Posterior cingulate gyrus (tissue), 11 donors: ENCODE measurements at regions not wholly inside any gene's neighbourhood (a gene's known extent, or its start where the extent isn't known, plus 50 kb on each side); places are given as distances from the start of the nearest gene placed in this dataset.
"Not testable (repeated sequence)": the region's sequence is repeated elsewhere in the genome, so short reads cannot be mapped to it uniquely, and the experiment has no call there.

ENCODE experiments used
- DNase-seq, 10 donors: peaks; one replicate each; pipeline versions ENCODE4 v3.0.0 to v3.0.0-alpha.2; 2020 to 2021; ENCODE audit warnings: mixed read lengths in 3 of 10
- intact Hi-C: fragments of 100-400 bp; cut with DNase I; formaldehyde crosslinking; loops from one replicate; pipeline ENCODE4 v1.15.1; 2023

DNA sequence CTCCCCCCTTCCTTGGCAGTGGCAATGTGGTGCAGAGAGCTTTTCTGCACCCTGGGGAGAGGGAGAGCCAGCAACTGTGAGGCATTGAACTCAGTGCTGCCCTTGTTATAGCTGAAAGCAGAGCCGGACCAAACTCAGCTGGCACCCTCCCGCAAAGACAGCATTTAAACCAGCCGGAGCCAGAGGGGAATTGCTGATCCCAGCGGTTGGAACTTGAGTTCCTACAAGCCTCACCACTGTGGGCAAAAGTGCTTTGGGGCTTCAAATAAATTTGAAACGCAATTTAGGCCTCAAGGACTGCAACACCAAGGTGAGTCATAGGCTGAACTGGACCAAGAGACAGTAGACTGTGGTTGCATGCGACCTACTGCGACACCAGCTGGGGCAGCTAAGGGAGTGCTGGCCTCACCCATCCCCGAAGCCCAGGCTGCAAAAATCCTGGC, 207.6 kb upstream of the CDKN2B start:
- no peak for DNase-seq

DNA sequence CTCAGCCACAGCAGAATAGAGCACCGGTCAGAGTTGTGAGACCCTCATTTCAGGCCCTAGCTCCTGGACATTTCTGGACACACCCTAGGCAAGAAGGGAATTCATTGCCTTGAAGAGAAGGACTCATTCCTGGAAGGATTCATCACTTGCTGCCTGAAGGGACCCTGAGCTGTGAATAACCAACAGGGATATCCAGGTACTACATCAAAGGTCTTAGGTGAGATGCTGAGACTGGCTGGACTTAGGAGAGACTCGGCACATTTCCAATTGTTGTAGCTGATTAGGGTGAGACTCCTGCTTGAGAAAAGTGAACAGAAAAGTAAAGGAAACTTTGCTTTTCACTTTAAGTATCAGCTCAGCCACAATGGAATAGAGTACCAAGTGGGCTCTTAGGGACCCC, 208.1 kb upstream of the CDKN2B start:
- intact Hi-C loops, result no loop called here
- no peak for DNase-seq

More for the DNA sequence above, 207.6 kb upstream of the CDKN2B start:
- intact Hi-C loops, result no loop called here

DNA sequence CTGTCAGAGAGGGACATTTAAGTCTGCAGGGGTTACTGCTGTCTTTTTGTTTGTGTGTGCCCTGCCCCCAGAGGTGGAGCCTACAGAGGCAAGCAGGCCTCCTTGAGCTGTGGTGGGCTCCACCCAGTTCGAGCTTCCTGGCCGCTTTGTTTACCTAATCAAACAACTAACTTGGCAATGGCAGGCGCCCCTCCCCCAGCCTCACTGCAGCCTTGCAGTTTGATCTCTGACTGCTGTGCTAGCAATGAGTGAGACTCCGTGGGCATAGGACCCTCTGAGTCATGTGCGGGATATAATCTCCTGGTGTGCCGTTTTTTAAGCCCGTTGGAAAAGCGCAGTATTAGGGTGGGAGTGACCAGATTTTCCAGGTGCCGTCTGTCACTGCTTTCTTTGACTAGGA, 216.8 kb upstream of the CDKN2B start:
- intact Hi-C loops, result not testable (repeated sequence)

DNA sequence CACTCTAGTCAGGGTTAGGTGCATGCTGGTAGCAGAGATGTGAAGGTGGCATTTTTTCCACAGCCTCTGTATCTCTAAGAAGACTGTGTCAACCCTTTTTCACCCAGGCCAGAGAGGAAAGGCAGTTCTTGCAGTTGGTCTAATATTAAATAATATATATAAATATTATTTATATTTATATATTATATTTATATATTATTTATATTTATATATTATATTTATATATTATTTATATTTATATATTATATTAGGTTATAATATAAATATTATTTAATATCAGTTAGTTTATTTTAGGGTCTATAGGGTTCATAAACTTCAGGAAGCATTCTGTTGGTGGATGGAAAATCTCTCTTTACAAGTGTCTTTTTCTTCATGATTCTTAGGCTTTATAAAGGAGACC, 218.6 kb upstream of the DMRTA1 start:
- intact Hi-C loops, result no loop called here
- no peak for DNase-seq

More for the DNA sequence above, 216.8 kb upstream of the CDKN2B start:
- DNase-seq, result not testable (repeated sequence)

DNA sequence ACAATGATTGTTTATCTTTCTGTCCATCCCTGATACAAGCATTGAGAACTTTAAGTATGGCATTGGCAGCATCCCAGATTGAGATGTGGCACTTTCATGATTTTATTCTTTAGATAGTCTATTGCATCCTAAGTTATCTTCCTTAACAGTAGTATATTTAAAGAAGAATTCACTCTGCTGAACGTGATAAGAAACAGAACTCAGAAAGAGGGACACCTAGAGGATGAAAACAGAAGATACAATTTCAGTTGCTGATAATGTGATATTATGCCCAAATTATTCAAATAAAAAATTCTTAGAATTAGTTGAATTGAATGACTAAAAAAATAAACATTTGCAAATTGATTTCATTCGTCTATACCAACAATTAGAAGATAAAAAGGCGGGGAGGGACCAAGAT, 218.1 kb upstream of the DMRTA1 start:
- DNase-seq, result no peak
- intact Hi-C loops, result no loop called here

DNA sequence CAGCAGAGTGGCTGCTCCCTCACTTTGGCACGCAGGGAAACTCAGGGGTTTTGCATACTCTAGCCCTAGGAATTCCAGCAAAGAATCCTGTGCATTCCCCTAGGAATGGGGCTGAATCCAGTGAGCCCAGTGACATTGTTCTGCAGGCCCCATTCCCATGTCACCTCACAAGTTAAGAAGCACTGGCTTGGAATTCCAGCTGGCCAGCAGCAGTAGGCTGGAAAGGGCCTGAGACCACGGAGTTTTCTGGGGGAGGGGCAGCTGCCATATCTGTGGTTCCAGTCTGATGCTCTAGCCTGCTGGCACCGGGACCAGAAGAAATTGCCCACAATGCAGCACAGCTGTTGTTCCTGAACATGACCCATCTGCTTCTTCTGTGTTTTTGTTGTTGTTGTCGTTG, 217.6 kb upstream of the DMRTA1 start:
- intact Hi-C loops, result no loop called here

DNA sequence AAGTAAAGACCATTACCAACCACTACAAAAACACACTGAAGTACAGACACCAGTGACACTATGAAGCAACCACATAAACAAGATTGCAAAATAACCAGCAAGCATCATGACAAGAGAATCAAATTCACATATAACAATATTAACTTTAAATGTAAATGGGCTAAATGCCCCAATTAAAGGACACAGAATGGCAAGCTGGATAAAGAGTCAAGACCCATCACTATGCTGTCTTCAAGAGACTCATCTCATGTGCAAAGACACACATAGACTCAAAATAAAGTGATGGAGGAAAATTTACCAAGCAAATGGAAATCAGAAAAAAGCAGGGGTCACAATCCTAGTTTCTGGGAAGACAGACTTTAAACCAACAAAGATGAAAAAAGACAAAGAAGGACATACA, 215.3 kb upstream of the DMRTA1 start:
- DNase-seq, intact Hi-C loops: not testable (repeated sequence)

More for the DNA sequence above, 217.6 kb upstream of the DMRTA1 start:
- DNase-seq, result peak in 1 of 10 donors; percentile 57

DNA sequence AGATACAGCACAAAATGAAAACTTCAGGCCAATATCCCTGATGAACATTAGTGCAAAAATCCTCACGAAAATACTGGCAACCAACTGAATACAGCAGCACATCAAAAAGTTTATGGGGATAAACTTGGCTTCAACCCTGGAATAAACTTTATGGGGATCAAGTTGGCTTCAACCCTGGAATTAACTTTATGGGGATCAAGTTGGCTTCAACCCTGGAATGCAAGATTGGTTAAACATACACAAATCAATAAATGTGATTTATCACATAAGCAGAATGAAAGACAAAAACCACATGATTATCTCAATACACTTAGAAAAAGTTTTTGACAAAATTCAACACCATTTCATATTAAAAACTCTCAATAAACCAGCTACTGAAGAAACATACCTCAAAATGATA, 213.7 kb upstream of the DMRTA1 start:
- DNase-seq, result no peak
- intact Hi-C loops, result no loop called here

DNA sequence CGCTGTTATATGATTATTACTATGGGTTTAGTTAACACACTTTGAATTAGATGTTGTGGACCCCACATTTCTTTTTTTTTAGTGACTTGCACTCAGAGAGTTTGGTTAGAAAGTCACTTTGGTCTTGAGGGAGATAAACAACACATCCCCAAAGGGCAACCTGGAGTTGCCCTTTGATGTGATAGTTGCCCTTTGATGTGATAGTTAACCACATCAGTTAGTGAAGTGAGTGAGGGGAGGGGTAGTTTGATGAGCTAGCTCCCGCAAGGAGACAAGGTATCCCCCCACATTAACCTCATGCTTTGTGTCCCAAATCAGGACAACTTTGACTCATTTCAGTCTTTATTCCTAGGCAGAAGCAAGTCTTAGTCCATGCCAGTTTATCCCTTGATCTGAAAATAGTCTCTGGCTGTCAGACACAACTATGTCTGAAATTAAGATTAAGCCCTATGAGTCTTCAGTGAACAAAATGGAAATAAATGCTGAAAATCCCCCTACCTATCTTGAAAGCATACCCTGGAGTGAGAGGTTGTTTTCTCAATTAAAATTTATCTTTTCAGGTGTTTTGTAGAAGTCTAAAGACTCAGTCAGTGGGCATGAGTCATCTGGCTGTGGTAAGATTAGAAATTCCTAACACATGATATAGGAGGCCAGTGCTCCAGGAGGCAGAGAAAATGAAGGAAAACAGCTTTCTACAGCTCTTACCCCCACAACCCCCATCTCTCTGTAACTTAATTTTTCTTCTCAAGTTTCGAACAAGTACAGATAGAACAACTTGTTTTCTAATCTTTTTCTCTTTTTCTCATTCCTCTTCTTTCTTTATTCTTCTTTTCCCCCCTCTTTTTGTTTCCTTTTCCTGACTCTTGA, 208.9 kb upstream of the DMRTA1 start:
- DNase-seq, result no peak
- intact Hi-C loops, result loop anchor here (5.0 kb wide), 2 partner anchors 210 to 425 kb away; partner anchors contain the start of gene DMRTA1

DNA sequence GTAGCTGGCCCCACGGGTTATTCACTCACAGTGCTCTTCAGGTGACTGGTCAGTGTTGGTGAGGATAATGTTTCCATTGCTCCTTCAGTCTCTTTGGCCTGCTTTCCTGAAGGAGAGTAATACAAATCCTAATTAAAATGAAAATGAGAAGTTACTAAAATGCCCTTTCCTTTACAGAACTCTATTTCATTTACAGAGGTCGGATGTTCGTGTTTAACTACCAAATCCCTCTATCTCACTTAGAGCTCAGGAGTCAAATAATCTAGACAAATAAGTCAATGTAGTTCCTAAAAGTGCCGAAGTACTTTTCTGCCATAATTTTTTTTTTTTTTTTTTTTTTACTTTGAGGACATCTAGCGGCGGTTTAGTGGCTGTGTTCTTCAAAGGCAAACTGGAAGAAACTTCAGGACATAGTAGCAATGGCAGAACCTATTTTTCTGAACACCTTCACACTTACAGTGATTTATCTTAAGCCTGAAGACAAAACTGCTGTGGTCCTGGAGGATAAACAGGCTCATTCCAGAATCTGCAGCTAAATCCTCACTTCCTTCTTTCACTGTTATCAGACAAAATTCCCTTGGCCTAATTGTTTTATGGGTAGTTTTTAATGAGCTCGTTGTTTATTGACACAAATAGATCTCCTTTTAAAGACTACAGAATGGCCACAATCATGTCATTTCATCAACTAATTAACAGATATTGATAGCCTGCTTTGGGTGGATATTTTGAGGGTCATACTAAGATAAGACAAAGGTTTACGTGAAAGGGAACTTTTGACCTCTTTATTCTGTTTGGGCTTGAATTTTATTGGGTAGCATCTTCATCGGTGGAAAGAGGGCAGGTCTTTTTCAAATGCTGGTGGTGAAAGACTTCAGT, 207.6 kb upstream of the DMRTA1 start:
- no peak for DNase-seq
- intact Hi-C loops, result loop anchor here (5.0 kb wide), 2 partner anchors 208 to 427 kb away; partner anchors contain the start of gene DMRTA1

DNA sequence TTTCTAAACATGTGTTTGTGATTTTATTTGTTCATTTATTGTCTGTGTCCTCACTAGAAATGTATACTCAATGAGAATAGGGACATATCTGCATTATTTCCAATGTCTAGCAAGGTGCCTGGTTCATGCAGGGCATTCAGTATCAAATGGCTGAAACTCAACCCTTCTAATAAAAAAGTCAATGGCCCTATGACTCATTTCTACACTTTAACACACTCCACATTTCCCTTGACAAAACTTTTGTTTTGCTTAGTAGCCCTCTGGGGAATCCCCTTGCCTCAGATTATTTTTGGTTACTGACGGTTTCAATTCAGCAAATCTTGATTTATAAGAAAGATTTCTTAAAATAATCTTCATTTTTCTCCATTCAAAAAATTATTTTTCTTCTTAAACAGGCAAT, 206.0 kb upstream of the DMRTA1 start:
- DNase-seq, result no peak
- intact Hi-C loops, result no loop called here

DNA sequence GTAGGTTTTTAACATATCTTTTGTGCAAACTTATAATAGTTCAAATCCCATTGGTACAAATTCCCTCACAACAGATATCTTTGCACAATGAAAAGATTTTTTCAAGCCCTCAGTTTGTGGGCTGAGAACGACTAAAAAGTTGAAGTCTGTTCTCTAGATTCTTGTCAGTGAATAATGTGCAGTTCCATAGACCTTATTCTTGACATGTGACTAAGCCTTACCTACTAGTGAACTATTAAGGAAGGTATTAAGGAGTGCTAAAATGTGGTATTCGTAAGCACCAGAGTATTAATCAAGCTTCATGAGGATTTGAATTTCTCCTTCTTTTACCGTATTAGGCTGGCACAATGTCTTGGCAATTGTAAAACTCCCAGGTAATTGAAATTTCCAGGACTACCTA, 205.6 kb upstream of the DMRTA1 start:
- DNase-seq, result no peak
- intact Hi-C loops, result no loop called here

DNA sequence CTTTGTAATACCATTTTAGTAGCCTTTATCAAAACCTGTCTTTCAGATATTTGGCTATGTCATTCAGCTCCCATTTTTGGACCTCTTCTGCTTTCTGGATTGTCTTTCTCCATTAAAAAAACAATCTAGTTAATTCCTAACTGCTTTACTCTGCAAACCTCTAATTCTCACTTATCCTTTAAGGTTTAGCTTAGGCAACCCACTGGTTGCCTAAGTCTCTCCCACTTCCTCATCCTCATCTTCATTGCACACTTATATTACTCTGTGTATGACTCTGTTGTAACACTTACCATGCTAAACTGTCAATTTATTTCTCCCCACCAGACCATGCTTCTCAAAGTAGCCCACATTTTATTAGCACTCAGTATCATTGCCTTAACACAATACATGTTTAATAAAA, 205.0 kb upstream of the DMRTA1 start:
- intact Hi-C loops, result no loop called here
- no peak for DNase-seq

DNA sequence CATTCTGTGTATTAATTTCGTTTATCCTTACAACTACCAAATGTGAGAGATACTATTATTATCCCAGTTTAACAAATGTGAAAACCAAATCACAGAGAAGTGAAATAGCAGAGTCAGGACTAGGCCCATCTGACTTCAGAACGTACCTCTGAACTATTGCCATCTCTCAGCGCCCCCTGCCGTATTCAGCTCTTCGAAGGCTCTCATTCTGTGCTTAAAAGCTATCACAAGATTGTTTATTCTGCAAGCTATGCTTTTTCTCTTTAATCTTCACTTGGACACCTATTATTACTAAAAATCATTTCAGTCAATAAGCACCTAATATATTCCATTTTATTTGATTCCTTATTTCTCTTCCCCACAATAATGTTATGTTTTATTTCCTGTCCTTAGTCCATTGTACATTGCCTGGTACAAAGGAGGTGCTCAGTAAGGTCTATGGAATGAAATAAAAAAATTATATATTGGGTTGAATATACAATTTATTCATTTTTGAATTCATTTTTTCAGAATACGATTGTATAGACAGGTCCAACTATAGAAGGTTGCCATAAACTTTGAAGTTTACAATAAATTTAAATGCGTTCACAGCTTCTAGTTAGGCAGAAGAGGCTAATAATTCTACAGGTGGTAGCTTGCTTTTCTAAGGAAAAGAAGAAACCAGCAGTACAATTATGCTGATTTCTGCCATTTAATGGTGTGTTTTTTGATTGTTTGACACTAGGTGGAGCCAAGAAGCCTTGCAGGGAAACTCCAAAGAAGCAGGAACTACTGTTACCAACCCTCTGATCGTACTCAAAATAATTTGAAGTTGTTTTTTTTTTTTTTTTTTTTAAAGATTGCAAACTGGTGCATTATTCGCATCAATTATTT, 202.2 kb upstream of the DMRTA1 start:
- intact Hi-C loops, result loop anchor here (2.0 kb wide), 1 partner anchor 208 kb away; no protein-coding TSS in a partner anchor
- no peak for DNase-seq

DNA sequence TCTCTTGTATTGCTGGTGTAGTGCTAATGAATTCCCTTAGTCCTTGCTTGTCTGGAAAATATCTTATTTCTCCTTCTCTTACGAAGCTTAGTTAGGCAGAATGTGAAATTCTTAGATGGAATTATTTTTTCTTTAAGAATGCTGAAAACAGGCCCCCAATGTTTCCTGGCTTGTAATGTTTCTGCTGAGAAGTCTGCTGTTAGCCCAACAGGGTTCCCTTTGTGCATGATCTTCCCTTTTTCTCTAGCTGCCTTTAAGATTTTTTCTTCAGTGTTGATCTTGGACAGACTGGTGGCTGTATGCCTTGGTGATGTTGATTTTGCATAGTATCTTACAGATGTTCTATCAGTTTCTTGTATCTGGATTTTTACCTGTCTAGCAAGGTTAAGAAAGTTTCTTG, 191.3 kb upstream of the DMRTA1 start:
- no peak for DNase-seq
- intact Hi-C loops, result no loop called here

DNA sequence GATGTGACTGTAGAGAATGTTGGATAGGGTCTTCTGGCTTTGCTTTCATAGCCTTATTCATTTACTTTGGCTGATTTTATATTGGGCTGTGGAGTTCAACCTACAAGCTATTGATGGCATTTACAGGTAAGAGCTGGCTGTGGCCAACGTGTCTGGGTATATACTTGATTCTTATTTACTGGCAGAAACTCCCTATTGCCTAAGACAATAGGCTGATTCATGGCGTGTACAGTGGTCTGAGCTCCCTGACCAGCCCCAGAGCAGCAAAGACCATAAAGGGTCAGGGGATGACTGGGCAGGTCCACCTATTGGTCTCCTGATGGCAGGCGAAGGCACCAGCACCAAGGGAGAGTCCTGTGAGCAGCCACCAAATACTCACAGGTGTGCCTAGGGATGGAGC, 190.2 kb upstream of the DMRTA1 start:
- intact Hi-C loops, result no loop called here
- DNase-seq, result no peak

DNA sequence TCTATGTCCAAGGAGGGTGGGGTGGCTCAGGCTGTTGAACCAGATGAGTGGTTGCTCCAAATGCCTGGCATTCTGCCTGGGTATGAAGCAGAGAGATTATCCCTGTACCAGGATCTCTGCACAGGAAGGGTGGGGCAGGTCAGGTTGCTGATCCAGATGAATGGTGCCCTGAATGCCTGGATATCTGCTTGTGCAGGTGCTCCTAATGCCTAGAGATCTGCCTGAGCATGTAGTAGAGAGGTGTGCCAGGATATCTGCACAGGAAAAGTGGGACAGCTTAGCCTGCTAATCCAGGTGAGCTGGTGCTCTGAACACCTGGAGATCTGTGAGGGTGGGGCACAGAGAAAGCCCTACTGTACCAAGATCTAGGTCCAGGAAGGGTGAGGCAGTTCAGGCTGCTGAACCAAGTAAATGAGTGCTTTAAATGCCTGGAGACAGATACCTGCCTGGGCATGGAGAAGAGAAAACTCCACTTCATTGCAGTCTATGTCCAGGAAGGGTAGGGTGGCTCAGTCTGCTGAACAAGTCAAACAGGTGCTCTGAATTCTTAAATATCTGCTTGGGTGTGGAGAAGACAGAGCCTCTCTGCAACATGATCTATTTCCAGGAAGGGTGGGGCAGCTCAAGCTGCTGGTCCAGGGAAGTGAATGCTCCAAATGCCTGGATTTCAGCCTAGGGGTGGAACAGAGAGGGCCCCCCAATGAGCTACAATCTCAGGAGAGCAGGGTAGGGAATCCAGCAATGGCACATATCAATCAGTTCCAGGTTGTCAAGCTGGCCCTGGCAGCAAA, 189.4 kb upstream of the DMRTA1 start:
- intact Hi-C loops, result no loop called here
- DNase-seq, result no peak

DNA sequence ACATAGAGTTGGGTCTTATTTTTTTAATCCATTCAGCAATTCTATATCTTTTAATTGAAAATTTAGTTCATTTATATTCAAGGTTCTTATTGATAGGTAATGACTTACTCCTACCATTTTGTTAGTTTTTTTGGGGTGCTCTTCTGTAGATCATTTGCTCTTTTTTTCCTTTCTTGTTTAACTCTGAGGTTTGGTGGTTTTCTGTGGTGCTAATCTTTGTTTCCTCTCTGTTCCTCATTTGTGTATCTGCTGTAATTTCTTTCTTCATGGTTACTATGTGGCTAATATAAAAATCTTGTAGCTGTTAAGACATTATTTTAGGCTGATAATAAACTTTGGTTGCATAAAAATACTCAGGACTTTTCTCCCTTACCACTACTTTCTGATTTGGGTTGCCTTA, 181.6 kb upstream of the DMRTA1 start:
- DNase-seq, result no peak
- intact Hi-C loops, result no loop called here

DNA sequence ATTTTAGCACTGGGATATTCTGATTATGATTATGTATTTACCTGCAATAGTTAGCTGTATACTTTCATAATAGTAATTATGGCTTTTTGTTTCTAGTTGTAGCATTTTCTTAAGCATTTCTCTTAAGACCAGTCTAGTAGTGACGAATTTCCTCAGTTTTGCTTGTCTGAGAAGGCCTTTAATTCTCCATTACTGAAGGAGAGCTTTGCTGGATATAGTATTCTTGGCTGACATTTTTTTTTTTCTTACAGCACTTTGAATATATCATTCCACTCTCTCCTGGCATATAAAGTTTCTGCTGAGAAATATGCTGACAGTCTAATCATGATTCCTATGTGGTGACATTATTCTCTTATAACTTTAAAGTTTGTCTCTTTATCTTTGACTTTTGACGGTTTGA, 181.1 kb upstream of the DMRTA1 start:
- DNase-seq, result no peak
- intact Hi-C loops, result no loop called here

DNA sequence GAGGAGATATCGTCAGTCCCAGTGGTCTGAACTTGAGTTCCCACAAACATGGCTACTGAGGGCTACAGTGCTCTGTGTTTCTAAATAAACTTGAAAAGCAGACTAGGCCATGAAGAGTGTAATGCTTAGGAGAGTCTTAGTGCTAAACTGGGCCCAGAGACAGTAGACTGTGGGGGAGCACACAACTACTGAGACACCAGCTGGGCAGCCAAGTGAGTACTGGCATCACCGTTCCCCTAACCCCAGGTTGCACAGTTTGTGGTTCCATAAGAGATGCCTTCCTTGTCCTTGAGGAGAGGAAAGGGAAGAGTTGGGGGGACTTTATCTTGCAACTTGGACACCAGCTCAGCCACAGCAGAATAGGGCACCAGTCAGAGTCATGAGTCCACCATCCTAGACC, 172.1 kb upstream of the DMRTA1 start:
- no peak for DNase-seq
- intact Hi-C loops, result no loop called here
